ENCODE measurements at regions not wholly inside any gene's neighbourhood (a gene's known extent, or its start where the extent isn't known, plus 50 kb on each side); places are given as distances from the start of the nearest gene placed in this dataset.

- no peaks in the 10 kb centered on the region for H3K36me3 Mint-ChIP-seq (ENCODE audit: low read depth)
Observed at GRCh38 chr20:23243791-23244155, 106.8 kb upstream of the NXT1 start.

DNA sequence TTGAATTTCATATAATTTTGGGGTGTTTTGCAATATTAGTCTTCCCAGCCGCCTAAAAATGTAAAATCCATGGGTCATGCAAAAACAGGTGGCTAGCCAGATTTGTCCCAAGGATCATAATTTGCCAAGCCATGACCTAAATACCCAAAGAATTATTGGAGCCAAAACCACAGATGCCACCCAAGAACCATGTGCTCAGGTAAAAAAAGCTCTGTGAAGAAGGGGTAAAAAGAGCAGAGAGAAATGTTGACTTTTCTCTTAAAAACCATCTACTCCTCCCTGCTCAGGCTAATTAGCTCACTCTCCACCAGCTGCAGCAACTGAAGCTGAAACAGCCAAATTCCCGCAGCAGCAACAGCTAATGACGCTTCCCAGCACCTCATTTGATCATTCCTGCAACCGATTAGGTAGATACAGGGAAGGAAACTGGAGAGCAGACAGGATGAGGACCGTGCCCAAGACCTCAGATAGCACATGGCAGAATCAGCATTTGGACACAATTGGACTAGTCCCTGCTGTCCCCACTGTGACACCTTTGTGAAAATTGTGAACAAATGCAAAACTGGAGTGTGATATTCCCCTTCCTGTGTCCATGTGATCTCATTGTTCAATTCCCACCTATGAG lies 107.9 kb upstream of the NXT1 start:
- Mint-ChIP-seq H3K9me3 (peaks cover 14% of the 10 kb centered on the region), H3K27ac (no peak overlapping the region)

More at GRCh38 chr20:23243791-23244155, 106.8 kb upstream of the NXT1 start:
- Mint-ChIP-seq H3K27me3 (peaks cover 15% of the 10 kb centered on the region), H3K27ac (no peak overlapping the region), H3K4me3 (no peak overlapping the region), H3K9me3 (peaks cover 10% of the 10 kb centered on the region), H3K4me1 (peaks cover 11% of the 10 kb centered on the region)
- DNase-seq (no peak), ATAC-seq (ENCODE audit: low read depth) (no peak)
- intact Hi-C loops (cut with micrococcal nuclease), result no loop called here
- ChIA-PET CTCF (no interaction called here), POLR2A (no interaction called here)
- TF ChIP-seq CTCF (IDR thresholded peaks at IDR 0.05), result no peak

DNA sequence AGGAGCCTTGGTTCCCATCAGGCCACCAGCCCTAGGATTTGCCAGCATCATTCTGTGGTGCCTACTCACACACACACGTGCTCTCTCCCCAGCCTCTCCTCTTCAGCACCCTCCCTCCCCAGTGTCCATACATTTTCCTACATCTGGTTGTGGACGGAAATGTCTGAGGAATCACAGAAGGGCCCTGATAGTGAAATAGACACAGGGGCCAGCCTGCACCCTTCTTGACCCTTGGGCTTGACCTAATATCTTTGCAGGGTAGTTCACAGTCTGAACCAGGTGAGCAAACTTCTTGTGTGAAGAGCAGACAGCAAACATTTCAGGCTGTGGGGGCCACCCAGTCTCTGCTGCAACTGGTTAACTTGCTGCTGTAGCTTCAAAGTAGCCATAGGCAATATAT lies 108.5 kb upstream of the NXT1 start:
- Mint-ChIP-seq H3K36me3 (ENCODE audit: low read depth) (no peaks in the 10 kb centered on the region), H3K4me1 (peaks cover 8% of the 10 kb centered on the region), H3K4me3 (no peak overlapping the region), H3K27ac (no peak overlapping the region), H3K27me3 (peaks cover 16% of the 10 kb centered on the region), H3K9me3 (peaks cover 17% of the 10 kb centered on the region)
- POLR2A ChIA-PET, result no interaction called here
- ATAC-seq (ENCODE audit: low read depth), result no peak
- intact Hi-C loops (cut with micrococcal nuclease), result no loop called here
- DNase-seq, result no peak
- TF ChIP-seq CTCF (IDR thresholded peaks at IDR 0.05), result no peak
- CTCF ChIA-PET, result no interaction called here

More for the DNA sequence above, 107.9 kb upstream of the NXT1 start:
- ATAC-seq (ENCODE audit: low read depth) (no peak), DNase-seq (no peak)
- peaks cover 16% of the 10 kb centered on the region for H3K27me3 Mint-ChIP-seq
- ChIA-PET POLR2A (no interaction called here), CTCF (no interaction called here)
- intact Hi-C loops (cut with micrococcal nuclease), result no loop called here
- peaks cover 11% of the 10 kb centered on the region for H3K4me1 Mint-ChIP-seq
- no peaks in the 10 kb centered on the region for H3K36me3 Mint-ChIP-seq (ENCODE audit: low read depth)
- H3K4me3 Mint-ChIP-seq, result no peak overlapping the region
- TF ChIP-seq CTCF (IDR thresholded peaks at IDR 0.05), result no peak

- no peak for ATAC-seq (ENCODE audit: low read depth)
- Mint-ChIP-seq H3K4me1 (peaks cover 1% of the 10 kb centered on the region), H3K36me3 (ENCODE audit: low read depth) (no peaks in the 10 kb centered on the region), H3K9me3 (peaks cover 17% of the 10 kb centered on the region), H3K4me3 (no peak overlapping the region), H3K27me3 (peaks cover 14% of the 10 kb centered on the region), H3K27ac (no peak overlapping the region)
- POLR2A ChIA-PET, result no interaction called here
- no peak for TF ChIP-seq CTCF (IDR thresholded peaks at IDR 0.05)
- DNase-seq, result no peak
- intact Hi-C loops (cut with micrococcal nuclease), result no loop called here
- CTCF ChIA-PET, result no interaction called here
Observed at GRCh38 chr20:23241416-23241815, 109.2 kb upstream of the NXT1 start.

DNA sequence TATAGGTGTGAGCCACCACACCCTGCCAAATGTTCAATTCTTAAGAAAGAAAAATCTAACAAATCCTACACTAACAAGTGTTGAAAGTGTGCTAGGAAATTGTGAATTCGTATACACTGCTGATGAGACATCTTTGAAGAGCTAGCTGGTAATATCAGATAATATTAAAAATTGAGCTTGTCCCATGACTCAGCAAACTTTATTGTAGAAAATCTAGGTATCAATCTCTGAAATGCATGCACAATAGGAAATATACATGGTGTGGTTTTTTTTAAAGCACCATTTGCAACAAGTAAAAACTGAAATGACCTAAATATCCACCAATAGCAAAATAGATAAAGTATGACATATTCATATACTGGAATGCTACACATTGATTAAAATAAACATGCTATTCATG lies 110.1 kb upstream of the NXT1 start:
- ChIA-PET CTCF (no interaction called here), POLR2A (no interaction called here)
- Mint-ChIP-seq H3K36me3 (ENCODE audit: low read depth) (no peaks in the 10 kb centered on the region), H3K27me3 (peaks cover 14% of the 10 kb centered on the region), H3K9me3 (peaks cover 17% of the 10 kb centered on the region), H3K27ac (no peak overlapping the region), H3K4me3 (no peak overlapping the region), H3K4me1 (no peaks in the 10 kb centered on the region)
- intact Hi-C loops (cut with micrococcal nuclease), result no loop called here
- no peak for DNase-seq
- no peak for TF ChIP-seq CTCF (IDR thresholded peaks at IDR 0.05)
- ATAC-seq (ENCODE audit: low read depth), result no peak
